Spleen (tissue), 7 donors: ENCODE measurements at regions not wholly inside any gene's neighbourhood (a gene's known extent, or its start where the extent isn't known, plus 50 kb on each side); places are given as distances from the start of the nearest gene placed in this dataset.

Source experiments
- POLR2AphosphoS5 ChIP-seq, 3 donors: sonication (generic); formaldehyde crosslinking; IDR thresholded peaks; one replicate each; pipeline ENCODE4 v1.5.1; 2017; ENCODE audit warnings: antibody characterized with exemption in 3 of 3
- TF ChIP-seq, protein P1 (sequence below), 11 experiments: fragments of 200-600 bp in 7 of 11; fragments of 450-650 bp in 4 of 11; sonication (generic) in 4 of 11; IDR thresholded peaks in 8 of 11; conservative IDR thresholded peaks in 3 of 11; 1 replicate in 7 of 11; 2 replicates in 4 of 11; pipeline versions ENCODE4 v1.4.0 to v1.8.0; 2016 to 2021; ENCODE audit warnings: antibody characterized with exemption in 11 of 11, inconsistent platforms in 4 of 11, mild to moderate bottlenecking in 1 of 11
- donor health status: DM: no; HTN: no; CAD: no; lungs with moderate emphysema.
- donor health status: DM: no; HTN: no; CAD: no.
- donor health status: DM: no; HTN: no; CAD: no.

GRCh38 chr9:75269197-75269596, 180.9 kb downstream of the OSTF1 start:
- TF ChIP-seq, protein P1, sequence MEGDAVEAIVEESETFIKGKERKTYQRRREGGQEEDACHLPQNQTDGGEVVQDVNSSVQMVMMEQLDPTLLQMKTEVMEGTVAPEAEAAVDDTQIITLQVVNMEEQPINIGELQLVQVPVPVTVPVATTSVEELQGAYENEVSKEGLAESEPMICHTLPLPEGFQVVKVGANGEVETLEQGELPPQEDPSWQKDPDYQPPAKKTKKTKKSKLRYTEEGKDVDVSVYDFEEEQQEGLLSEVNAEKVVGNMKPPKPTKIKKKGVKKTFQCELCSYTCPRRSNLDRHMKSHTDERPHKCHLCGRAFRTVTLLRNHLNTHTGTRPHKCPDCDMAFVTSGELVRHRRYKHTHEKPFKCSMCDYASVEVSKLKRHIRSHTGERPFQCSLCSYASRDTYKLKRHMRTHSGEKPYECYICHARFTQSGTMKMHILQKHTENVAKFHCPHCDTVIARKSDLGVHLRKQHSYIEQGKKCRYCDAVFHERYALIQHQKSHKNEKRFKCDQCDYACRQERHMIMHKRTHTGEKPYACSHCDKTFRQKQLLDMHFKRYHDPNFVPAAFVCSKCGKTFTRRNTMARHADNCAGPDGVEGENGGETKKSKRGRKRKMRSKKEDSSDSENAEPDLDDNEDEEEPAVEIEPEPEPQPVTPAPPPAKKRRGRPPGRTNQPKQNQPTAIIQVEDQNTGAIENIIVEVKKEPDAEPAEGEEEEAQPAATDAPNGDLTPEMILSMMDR (IDR thresholded peaks at IDR 0.05 in 8 of 11, conservative IDR thresholded peaks at IDR 0.05 in 3 of 11), result no peak
- no peak for TF ChIP-seq POLR2AphosphoS5 (IDR thresholded peaks at IDR 0.05)
